NB4 (cell line): ENCODE measurements at regions not wholly inside any gene's neighbourhood (a gene's known extent, or its start where the extent isn't known, plus 50 kb on each side); places are given as distances from the start of the nearest gene placed in this dataset.

Source experiments
- CTCF ChIP-seq: IDR thresholded peaks from one replicate; pipeline ENCODE4 v1.5.1; 2012; ENCODE audit warnings: low read depth, low read length
- MAX ChIP-seq: IDR thresholded peaks from 2 replicates; pipeline ENCODE4 v1.6.1; 2011; ENCODE audit warnings: low read depth, low read length
- MYC ChIP-seq: IDR thresholded peaks from 2 replicates; pipeline ENCODE4 v1.6.1; 2011; ENCODE audit warnings: low read depth, low read length
- POLR2A ChIP-seq: IDR thresholded peaks from 2 replicates; pipeline ENCODE4 v1.6.1; 2011; ENCODE audit warnings: mild to moderate bottlenecking; ENCODE audit not compliant: insufficient read length; ENCODE audit errors: extremely low read depth

- TF ChIP-seq CTCF (no peak), MAX (peak; percentile 48; the same call in 1 of the 2 replicates), POLR2A (no peak), MYC (no peak)
Observed at GRCh38 chr5:79890119-79890929, 100.7 kb downstream of the MTX3 start.
